BJ (cell line): ENCODE measurements at regions not wholly inside any gene's neighbourhood (a gene's known extent, or its start where the extent isn't known, plus 50 kb on each side); places are given as distances from the start of the nearest gene placed in this dataset.

Source experiments
- CTCF ChIA-PET: fragments of 350-600 bp; formaldehyde crosslinking; extraction: SDS; loops from one replicate; lab custom pipeline; 2021; ENCODE audit warnings: antibody characterized with exemption, inconsistent platforms; lab: Yijun Ruan, JAX
- POLR2A ChIA-PET: fragments of 300-600 bp; sonication (Branson Sonifier 250); formaldehyde crosslinking; extraction: SDS; loops from one replicate; lab custom pipeline; 2021; ENCODE audit warnings: antibody characterized with exemption; lab: Charles Lee
- DNase-seq: peaks from one replicate; pipeline ENCODE4 v3.0.0-alpha.2; 2011; ENCODE audit warnings: low read depth
- H3K27me3 ChIP-seq: 2 replicates; pipeline ENCODE4 v1.6.0; 2011; ENCODE audit warnings: low read length; ENCODE audit not compliant: control insufficient read depth, insufficient read depth
- H3K36me3 ChIP-seq: 2 replicates; pipeline ENCODE4 v1.5.1; 2011; ENCODE audit warnings: low read length; ENCODE audit not compliant: control insufficient read depth, insufficient read depth
- H3K4me3 ChIP-seq: 2 replicates; pipeline ENCODE4 v1.5.1; 2011; ENCODE audit warnings: low read depth, mild to moderate bottlenecking, control low read depth, low read length
- CTCF ChIP-seq: IDR thresholded peaks from 2 replicates; pipeline ENCODE4 v1.5.1; 2011; ENCODE audit warnings: low read depth, mild to moderate bottlenecking, control low read depth, inconsistent platforms, low read length, moderate library complexity; ENCODE audit not compliant: insufficient read depth

GRCh38 chr4:1499465-1499864, 93.2 kb upstream of the NKX1-1 start:
- CTCF ChIA-PET, result interaction anchor here (1.5 kb wide), 1 partner anchor 14 kb away, joined by 4 read pairs; no protein-coding TSS in a partner anchor
- H3K27me3 ChIP-seq, result peaks cover 1% of the 10 kb centered on the region; the same call in 1 of the 2 replicates
- DNase-seq, result no peak
- TF ChIP-seq CTCF, result no peak
- H3K4me3 ChIP-seq, result no peak overlapping the region
- POLR2A ChIA-PET, result no interaction called here
- no peaks in the 10 kb centered on the region for H3K36me3 ChIP-seq

DNA sequence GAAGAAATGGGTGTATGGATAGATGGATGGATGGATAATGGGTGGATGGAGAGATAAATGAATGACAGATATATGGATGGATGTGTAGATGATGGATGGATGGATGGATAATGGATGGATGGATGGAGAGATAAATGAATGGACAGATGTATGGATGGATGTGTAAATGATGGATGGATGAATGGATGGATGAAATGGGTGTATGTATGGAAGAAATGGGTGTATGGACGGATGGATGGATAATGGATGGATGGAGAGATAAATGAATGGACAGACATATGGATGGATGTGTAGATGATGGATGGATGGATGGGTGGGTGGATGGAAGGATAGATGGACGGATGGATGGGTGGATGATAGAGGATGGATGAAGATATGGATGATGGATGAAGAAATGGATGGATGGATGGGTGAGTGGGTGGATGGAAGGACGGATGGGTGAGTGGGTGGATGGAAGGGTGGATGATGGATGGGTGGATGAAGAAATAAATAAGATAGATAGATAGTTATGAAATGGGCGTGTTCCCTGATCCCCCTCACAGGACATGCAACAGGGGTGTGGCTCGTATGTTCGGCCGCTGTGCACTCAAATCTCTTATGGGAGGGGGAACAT, 91.1 kb upstream of the NKX1-1 start:
- H3K4me3 ChIP-seq, result no peak overlapping the region
- no peak for DNase-seq
- H3K36me3 ChIP-seq, result no peaks in the 10 kb centered on the region
- POLR2A ChIA-PET, result no interaction called here
- CTCF ChIA-PET, result interaction anchor here (0.9 to 1.0 kb wide), 2 partner anchors 16 to 32 kb away, joined by 3 to 4 read pairs; no protein-coding TSS in a partner anchor
- peaks cover 1% of the 10 kb centered on the region; the same call in 1 of the 2 replicates for H3K27me3 ChIP-seq
- TF ChIP-seq CTCF, result no peak

DNA sequence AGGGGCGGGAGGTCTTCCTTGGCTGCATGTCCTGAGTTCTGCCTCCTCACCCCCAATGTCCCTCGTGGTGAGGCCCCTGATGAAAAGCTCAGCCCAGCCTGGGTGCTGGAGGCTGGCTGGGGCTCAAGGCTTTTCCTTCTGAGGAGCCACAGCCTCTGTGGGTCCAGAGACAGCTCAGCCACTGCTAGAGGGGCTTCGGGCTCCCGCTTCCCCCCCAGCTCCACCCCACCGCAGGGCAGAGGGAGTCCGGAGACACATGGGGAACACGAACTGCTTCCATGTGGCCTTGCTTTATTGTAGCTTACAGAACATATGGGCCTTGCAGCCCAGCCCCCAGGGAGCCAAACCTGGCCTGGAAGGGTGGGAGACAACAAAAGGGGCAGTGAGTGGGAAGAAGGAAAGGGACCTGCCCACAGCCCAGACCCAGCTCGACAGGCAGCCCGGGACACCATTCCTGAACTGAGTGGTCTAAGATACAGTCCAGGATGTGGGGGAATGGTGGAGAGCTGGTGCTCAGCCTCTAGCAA, 89.9 kb upstream of the NKX1-1 start:
- Histone ChIP-seq H3K36me3 (no peaks in the 10 kb centered on the region), H3K27me3 (peaks cover 4% of the 10 kb centered on the region; the same call in 1 of the 2 replicates), H3K4me3 (no peak overlapping the region)
- POLR2A ChIA-PET, result no interaction called here
- DNase-seq, result no peak
- CTCF ChIA-PET, result interaction anchor here (1.0 kb wide), 1 partner anchor 33 kb away, joined by 3 read pairs; no protein-coding TSS in a partner anchor
- no peak for TF ChIP-seq CTCF

DNA sequence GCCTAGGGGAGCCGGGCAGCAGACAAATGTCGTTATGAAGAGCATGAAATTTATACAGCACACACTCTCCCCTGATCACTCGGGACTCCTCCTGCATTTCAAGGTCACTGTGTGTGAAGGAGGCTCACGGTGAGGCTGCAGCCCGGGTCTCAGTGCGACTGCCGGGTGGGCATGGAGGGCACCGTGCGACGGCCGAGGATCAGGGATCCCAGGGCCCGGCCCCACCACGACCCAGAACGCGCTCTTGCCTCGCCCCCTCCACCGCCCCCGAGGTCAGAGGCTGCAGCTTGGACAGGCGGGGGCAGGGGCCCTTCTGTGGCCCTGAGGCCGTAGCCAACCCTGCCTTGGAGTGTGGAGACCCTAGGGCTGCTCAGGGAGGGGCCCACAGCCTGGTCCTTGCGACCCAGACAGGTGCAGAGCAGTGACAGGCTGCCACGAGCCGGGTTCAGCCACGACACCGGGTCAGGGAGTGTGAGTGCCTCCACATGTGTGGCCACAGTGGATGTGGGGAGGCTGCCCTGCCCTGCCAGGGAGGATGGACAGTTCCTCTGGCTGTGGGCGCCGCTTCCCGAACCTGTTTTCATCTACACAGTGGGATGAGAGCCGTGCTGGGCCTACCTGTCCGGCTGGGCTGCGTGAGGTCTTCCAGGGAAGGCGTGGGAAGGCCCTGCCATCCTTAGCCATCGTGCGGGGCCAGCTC, 89.3 kb upstream of the NKX1-1 start:
- CTCF ChIA-PET, result no interaction called here
- no peak for DNase-seq
- Histone ChIP-seq H3K36me3 (no peaks in the 10 kb centered on the region), H3K4me3 (no peak overlapping the region), H3K27me3 (peaks cover 4% of the 10 kb centered on the region; the same call in 1 of the 2 replicates)
- POLR2A ChIA-PET, result no interaction called here
- TF ChIP-seq CTCF, result no peak

DNA sequence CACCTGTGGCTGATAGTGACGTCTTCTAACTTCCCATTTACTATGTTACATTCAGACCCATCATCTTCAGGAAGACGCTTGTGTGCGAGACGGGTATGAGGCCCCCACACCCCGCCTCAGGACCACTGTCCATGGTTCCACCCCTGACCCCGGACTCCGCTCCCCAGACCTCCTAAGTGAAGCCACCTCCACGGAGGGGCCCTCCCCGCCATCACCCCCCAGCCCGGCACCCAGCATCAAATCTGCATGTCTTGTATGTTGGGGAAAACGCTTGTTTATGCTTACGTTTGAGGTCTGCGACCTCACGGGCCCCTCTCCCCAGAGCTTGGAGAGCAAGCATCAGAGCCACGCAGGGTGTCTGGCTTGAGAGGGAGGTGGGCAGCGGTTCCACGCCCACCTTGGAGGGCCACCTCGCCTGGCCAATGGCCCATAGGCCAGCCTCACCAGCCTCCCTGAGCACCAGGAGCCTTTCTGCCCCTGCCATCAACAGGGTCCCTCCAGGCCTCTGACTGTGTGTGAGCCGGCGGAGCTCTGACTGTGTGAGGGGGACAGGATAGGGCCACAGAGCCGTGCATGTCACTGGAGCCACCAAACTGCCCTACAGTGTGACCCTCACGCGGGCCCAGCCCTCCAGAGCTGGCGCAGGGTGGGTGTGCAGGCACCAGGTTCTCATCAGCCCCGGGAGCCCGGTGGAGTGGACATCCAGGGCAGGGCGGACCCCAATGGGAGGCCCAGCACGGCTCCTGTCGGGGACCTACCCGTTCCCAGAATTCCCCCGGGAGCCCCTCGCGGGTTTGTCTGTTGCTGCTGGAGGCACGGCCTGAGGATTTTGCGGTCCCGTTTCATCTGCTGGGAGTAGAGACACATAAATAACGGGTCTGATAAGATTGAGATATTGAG, 88.4 kb upstream of the NKX1-1 start:
- TF ChIP-seq CTCF, result no peak
- Histone ChIP-seq H3K27me3 (peaks cover 4% of the 10 kb centered on the region; the same call in 1 of the 2 replicates), H3K4me3 (no peak overlapping the region), H3K36me3 (no peaks in the 10 kb centered on the region)
- ChIA-PET POLR2A (no interaction called here), CTCF (no interaction called here)
- DNase-seq, result no peak
